ENCODE measurements at regions not wholly inside any gene's neighbourhood (a gene's known extent, or its start where the extent isn't known, plus 50 kb on each side); places are given as distances from the start of the nearest gene placed in this dataset.

GRCh38 chr1:213605732-213606131 is 382.0 kb upstream of the PROX1 start:
- Histone ChIP-seq H3K79me2 (ENCODE audit: insufficient read depth) (no peaks in the 10 kb centered on the region), H3K27ac (ENCODE audit: low read depth in 2 of 2, low read length in 1 of 2) (no peak overlapping the region), H3K4me3 (ENCODE audit: low read depth in 2 of 2, low read length in 1 of 2) (no peak overlapping the region), H3K36me3 (replicated peaks in 1 of 2; ENCODE audit: control insufficient read depth in 1 of 2, insufficient read depth in 2 of 2, low read length in 1 of 2) (no peaks in the 10 kb centered on the region), H3K4me1 (ENCODE audit: control insufficient read depth in 1 of 2, insufficient read depth in 2 of 2, low read depth in 1 of 2, low read length in 1 of 2) (peaks cover 0 to 3% of the 10 kb centered on the region in 2 experiments; a peak in 1 of 4 replicates), H3F3A (replicated peaks; ENCODE audit: insufficient read depth) (no peaks in the 10 kb centered on the region), H2AFZ (ENCODE audit: low read depth) (no peak overlapping the region), H3K27me3 (ENCODE audit: insufficient read depth) (no peaks in the 10 kb centered on the region), H3K9me3 (no peaks in the 10 kb centered on the region; the same call in 1 of the 2 replicates), H4K20me1 (ENCODE audit: insufficient read depth) (no peaks in the 10 kb centered on the region), H3K9ac (no peak overlapping the region), H3K9me2 (no peaks in the 10 kb centered on the region), H3K4me2 (no peak overlapping the region)
- DNase-seq = no peak
- no peak for TF ChIP-seq CHD2 (IDR thresholded peaks at IDR 0.05; ENCODE audit: low read length, partially characterized antibody)
- TF ChIP-seq EP300 (IDR thresholded peaks at IDR 0.05; ENCODE audit: borderline replicate concordance in 1 of 2, low read depth in 1 of 2, low read length in 1 of 2) = no peak
- TF ChIP-seq MEF2A (IDR thresholded peaks at IDR 0.05; ENCODE audit: borderline replicate concordance, low read depth) = no peak
- no peak for TF ChIP-seq FOXM1 (IDR thresholded peaks at IDR 0.05; ENCODE audit: low read depth)
- no peak for TF ChIP-seq IRF3 (IDR thresholded peaks at IDR 0.05; ENCODE audit: low read depth, low read length)
- no peak for TF ChIP-seq YY1 (IDR thresholded peaks at IDR 0.05; ENCODE audit: low read depth)
- TF ChIP-seq CTCF (IDR thresholded peaks at IDR 0.05) = no peak
- no peak for TF ChIP-seq NRF1 (IDR thresholded peaks at IDR 0.05; ENCODE audit: low read depth, low read length)
- no peak for TF ChIP-seq RFX5 (IDR thresholded peaks at IDR 0.05; ENCODE audit: low read length)
- TF ChIP-seq FOXJ3 (CRISPR knock-in tag; IDR thresholded peaks at IDR 0.05) = no peak
- TF ChIP-seq ZBTB33 (IDR thresholded peaks at IDR 0.05; ENCODE audit: borderline replicate concordance, low read depth) = no peak
- TF ChIP-seq REST (IDR thresholded peaks at IDR 0.05; ENCODE audit: low read depth, low read length) = no peak
- TF ChIP-seq JUND (IDR thresholded peaks at IDR 0.05) = no peak
- no peak for TF ChIP-seq GATA2 (CRISPR knock-in tag; IDR thresholded peaks at IDR 0.05)
- TF ChIP-seq PBX3 (IDR thresholded peaks at IDR 0.05) = no peak
- no peak for TF ChIP-seq EZH2phosphoT487 (IDR thresholded peaks at IDR 0.05; ENCODE audit: borderline replicate concordance, low read depth)
- no peak for TF ChIP-seq RAD21 (IDR thresholded peaks at IDR 0.05; ENCODE audit: low read length)
- TF ChIP-seq POLR2AphosphoS5 (IDR thresholded peaks at IDR 0.05; ENCODE audit: low read depth, low read length) = no peak
- ChIA-PET CTCF (no interaction called here), POLR2A (no interaction called here)
- 41% methylated on average over 9 of the region's 9 CpGs for WGBS (ENCODE audit: low lambda C conversion rate)

All from SK-N-SH (cell line).